BE2C (cell line): ENCODE measurements at regions not wholly inside any gene's neighbourhood (a gene's known extent, or its start where the extent isn't known, plus 50 kb on each side); places are given as distances from the start of the nearest gene placed in this dataset.

Source experiments
- DNase-seq: peaks from one replicate; pipeline ENCODE4 v3.0.0-alpha.2; 2020
- H3K27me3 ChIP-seq: fragments of 250-450 bp; sonication (Bioruptor Pico); 2 replicates; pipeline ENCODE4 v1.5.1; 2020; ENCODE audit warnings: mild to moderate bottlenecking
- H3K36me3 ChIP-seq: fragments of 250-450 bp; sonication (Bioruptor Pico); 2 replicates; pipeline ENCODE4 v1.5.1; 2020; ENCODE audit warnings: mild to moderate bottlenecking
- H3K4me1 ChIP-seq: fragments of 250-450 bp; sonication (Bioruptor Pico); 2 replicates; pipeline ENCODE4 v1.5.1; 2020
- H3K4me3 ChIP-seq: 2 replicates; pipeline ENCODE4 v1.5.1; 2011; ENCODE audit warnings: low read depth, low read length
- H3K9me3 ChIP-seq: fragments of 250-450 bp; sonication (Bioruptor Pico); 2 replicates; pipeline ENCODE4 v1.5.1; 2020
- CTCF ChIP-seq: IDR thresholded peaks from 2 replicates; pipeline ENCODE4 v1.5.1; 2012; ENCODE audit warnings: mild to moderate bottlenecking, low read depth, low read length

- H3K4me3 ChIP-seq = no peak overlapping the region
- peaks cover 15% of the 10 kb centered on the region for H3K27me3 ChIP-seq
- no peaks in the 10 kb centered on the region for H3K4me1 ChIP-seq
- no peaks in the 10 kb centered on the region for H3K36me3 ChIP-seq
- H3K9me3 ChIP-seq = no peaks in the 10 kb centered on the region
- TF ChIP-seq CTCF = no peak
- no peak for DNase-seq
These were observed 250.0 kb upstream of the NR3C2 start for GRCh38 chr4:148692242-148692641.

GRCh38 chr4:148686449-148686848 lies 244.2 kb upstream of the NR3C2 start:
- Histone ChIP-seq H3K4me1 (no peaks in the 10 kb centered on the region), H3K4me3 (no peak overlapping the region), H3K9me3 (no peaks in the 10 kb centered on the region), H3K27me3 (peaks cover 11% of the 10 kb centered on the region), H3K36me3 (no peaks in the 10 kb centered on the region)
- no peak for TF ChIP-seq CTCF
- no peak for DNase-seq

GRCh38 chr4:148684638-148685037 lies 242.4 kb upstream of the NR3C2 start:
- H3K4me1 ChIP-seq = no peaks in the 10 kb centered on the region
- peaks cover 8% of the 10 kb centered on the region; the same call in 1 of the 2 replicates for H3K27me3 ChIP-seq
- TF ChIP-seq CTCF = no peak
- DNase-seq = no peak
- H3K36me3 ChIP-seq = no peaks in the 10 kb centered on the region
- no peak overlapping the region for H3K4me3 ChIP-seq
- H3K9me3 ChIP-seq = no peaks in the 10 kb centered on the region

- H3K36me3 ChIP-seq = no peaks in the 10 kb centered on the region
- no peak for TF ChIP-seq CTCF
- no peaks in the 10 kb centered on the region for H3K9me3 ChIP-seq
- no peaks in the 10 kb centered on the region for H3K4me1 ChIP-seq
- H3K27me3 ChIP-seq = no peaks in the 10 kb centered on the region
- DNase-seq = no peak
- H3K4me3 ChIP-seq = no peak overlapping the region
These were observed 238.7 kb upstream of the NR3C2 start for GRCh38 chr4:148680884-148681283.

GRCh38 chr4:148676344-148676743 lies 234.1 kb upstream of the NR3C2 start:
- DNase-seq = no peak
- Histone ChIP-seq H3K9me3 (no peaks in the 10 kb centered on the region), H3K27me3 (0 out of 2 replicates have a peak, but pooled peaks cover 3% of the 10 kb centered on the region), H3K4me3 (no peak overlapping the region), H3K4me1 (no peaks in the 10 kb centered on the region), H3K36me3 (no peaks in the 10 kb centered on the region)
- TF ChIP-seq CTCF = no peak

GRCh38 chr4:148674876-148675275 lies 232.7 kb upstream of the NR3C2 start:
- 0 out of 2 replicates have a peak, but pooled peaks cover 3% of the 10 kb centered on the region for H3K27me3 ChIP-seq

More at GRCh38 chr4:148674876-148675275, 232.7 kb upstream of the NR3C2 start:
- no peak for TF ChIP-seq CTCF
- H3K4me1 ChIP-seq = no peaks in the 10 kb centered on the region
- no peak for DNase-seq
- H3K36me3 ChIP-seq = no peaks in the 10 kb centered on the region
- no peaks in the 10 kb centered on the region for H3K9me3 ChIP-seq
- no peak overlapping the region for H3K4me3 ChIP-seq
